Transverse colon (tissue), 4 donors: ENCODE measurements at regions not wholly inside any gene's neighbourhood (a gene's known extent, or its start where the extent isn't known, plus 50 kb on each side); places are given as distances from the start of the nearest gene placed in this dataset.

Source experiments
- DNase-seq: peaks from one replicate; pipeline ENCODE4 v3.0.0-alpha.2; 2019
- H3K27ac ChIP-seq, 4 donors: fragments of 200-600 bp; sonication (generic); 2 replicates each; pipeline ENCODE4 v1.5.1; 2016 to 2018; ENCODE audit warnings: inconsistent platforms in 4 of 4
- H3K27me3 ChIP-seq: fragments of 200-600 bp; sonication (generic); 2 replicates; pipeline ENCODE4 v1.5.1; 2017; ENCODE audit warnings: inconsistent platforms
- H3K36me3 ChIP-seq, 4 donors: fragments of 200-600 bp; sonication (generic); 2 replicates each; pipeline ENCODE4 v1.5.1; 2017 to 2019; ENCODE audit warnings: inconsistent platforms in 4 of 4
- H3K4me1 ChIP-seq, 4 donors: fragments of 200-600 bp; sonication (generic); 2 replicates each; pipeline ENCODE4 v1.5.1; 2017 to 2020; ENCODE audit warnings: inconsistent platforms in 4 of 4
- H3K4me3 ChIP-seq, 4 donors: fragments of 200-600 bp; sonication (generic); 1 replicate in 1 of 4; 2 replicates in 3 of 4; pipeline versions ENCODE4 v1.5.1 to v1.6.1; 2017 to 2019; ENCODE audit warnings: inconsistent platforms in 4 of 4
- H3K9me3 ChIP-seq, 2 donors: fragments of 200-600 bp; sonication (generic); 2 replicates each; pipeline ENCODE4 v1.5.1; 2017 to 2019; ENCODE audit warnings: inconsistent platforms in 2 of 2
- CTCF ChIP-seq, 5 experiments: fragments of 200-600 bp in 3 of 5; fragments of 450-650 bp in 2 of 5; sonication (generic) in 3 of 5; IDR thresholded peaks; 1 replicate in 2 of 5; 2 replicates in 3 of 5; pipeline ENCODE4 v1.5.1; 2016 to 2017; ENCODE audit warnings: antibody characterized with exemption in 5 of 5, inconsistent platforms in 3 of 5, mild to moderate bottlenecking in 2 of 5, moderate library complexity in 1 of 5
- EP300 ChIP-seq: sonication (generic); formaldehyde crosslinking; IDR thresholded peaks from one replicate; pipeline ENCODE4 v1.6.1; 2017; ENCODE audit warnings: antibody characterized with exemption, low read depth
- POLR2A ChIP-seq: fragments of 450-650 bp; IDR thresholded peaks from one replicate; pipeline ENCODE4 v1.6.1; 2016; ENCODE audit warnings: antibody characterized with exemption, mild to moderate bottlenecking, moderate library complexity
- POLR2AphosphoS5 ChIP-seq, 3 donors: sonication (generic); formaldehyde crosslinking; IDR thresholded peaks; one replicate each; pipeline ENCODE4 v1.6.1; 2016; ENCODE audit warnings: antibody characterized with exemption in 3 of 3
- WGBS, 2 donors: methylation state at CpG; one replicate each; pipeline ENCODE4 v1.1.5; 2018; ENCODE audit warnings: low coverage in 1 of 2; 5-methylcytosine and 5-hydroxymethylcytosine counted together
- in situ Hi-C, 4 donors: fragments of 200-750 bp; cut with MboI; loops; one replicate each; pipeline versions ENCODE4 v1.15.0 to v1.15.1; 2017; ENCODE audit warnings: low sequenced_read_pairs in 3 of 4, low pct_ligation_motif_present in 1 of 4, low pct_unique_long_range_greater_than_20kb in 1 of 4
- intact Hi-C: fragments of 100-400 bp; cut with DNase I; formaldehyde crosslinking; loops from one replicate; pipeline ENCODE4 v1.15.1; 2023; ENCODE audit warnings: low total_unique reads

GRCh38 chr12:43291516-43291915 is 260.5 kb downstream of the ADAMTS20 start:
- Histone ChIP-seq H3K4me3 (no peak overlapping the region), H3K27me3 (no peaks in the 10 kb centered on the region), H3K27ac (no peak overlapping the region), H3K4me1 (no peaks in the 10 kb centered on the region), H3K9me3 (no peaks in the 10 kb centered on the region), H3K36me3 (no peaks in the 10 kb centered on the region)
- intact Hi-C loops (no loop called here), in situ Hi-C loops (loop anchor here in 2 of 4 donors (25.0 kb wide), 1 partner anchor 804 kb away; no protein-coding TSS in a partner anchor)
- WGBS, 2 donors = 73 to 91% methylated on average over 3 of the region's 3 CpGs
- no peak for DNase-seq
- TF ChIP-seq CTCF (IDR thresholded peaks at IDR 0.05) = no peak
- TF ChIP-seq POLR2AphosphoS5 (IDR thresholded peaks at IDR 0.05) = no peak
- TF ChIP-seq POLR2A = no peak
- no peak for TF ChIP-seq EP300

GRCh38 chr12:43290836-43291235 is 261.2 kb downstream of the ADAMTS20 start:
- DNase-seq = no peak
- WGBS, 2 donors = 85 to 100% methylated on average over 2 of the region's 2 CpGs
- H3K36me3 ChIP-seq = no peaks in the 10 kb centered on the region
- in situ Hi-C loops = loop anchor here in 2 of 4 donors (25.0 kb wide), 1 partner anchor 804 kb away; no protein-coding TSS in a partner anchor
- no peaks in the 10 kb centered on the region for H3K27me3 ChIP-seq
- TF ChIP-seq EP300 (no peak), CTCF (IDR thresholded peaks at IDR 0.05) (no peak), POLR2A (no peak), POLR2AphosphoS5 (IDR thresholded peaks at IDR 0.05) (no peak)
- H3K9me3 ChIP-seq = no peaks in the 10 kb centered on the region
- H3K4me3 ChIP-seq = no peak overlapping the region
- H3K4me1 ChIP-seq = no peaks in the 10 kb centered on the region
- no peak overlapping the region for H3K27ac ChIP-seq
- intact Hi-C loops = no loop called here

GRCh38 chr12:43289426-43289801 is 262.6 kb downstream of the ADAMTS20 start:
- 49 to 57% methylated on average over 4 to 5 of the region's 5 CpGs for WGBS, 2 donors
- no peaks in the 10 kb centered on the region for H3K4me1 ChIP-seq
- intact Hi-C loops (no loop called here), in situ Hi-C loops (loop anchor here in 2 of 4 donors (25.0 kb wide), 1 partner anchor 802 kb away; no protein-coding TSS in a partner anchor)
- H3K4me3 ChIP-seq = no peak overlapping the region
- no peaks in the 10 kb centered on the region for H3K27me3 ChIP-seq
- no peaks in the 10 kb centered on the region for H3K9me3 ChIP-seq
- no peak for DNase-seq
- no peaks in the 10 kb centered on the region for H3K36me3 ChIP-seq
- TF ChIP-seq EP300 (no peak), POLR2A (no peak), POLR2AphosphoS5 (IDR thresholded peaks at IDR 0.05) (no peak), CTCF (IDR thresholded peaks at IDR 0.05) (no peak)
- H3K27ac ChIP-seq = no peak overlapping the region

- Histone ChIP-seq H3K9me3 (no peaks in the 10 kb centered on the region), H3K27me3 (no peaks in the 10 kb centered on the region), H3K4me1 (no peaks in the 10 kb centered on the region), H3K36me3 (no peaks in the 10 kb centered on the region), H3K4me3 (no peak overlapping the region), H3K27ac (no peak overlapping the region)
- in situ Hi-C loops = loop anchor here in 2 of 4 donors (25.0 kb wide), 1 partner anchor 802 kb away; no protein-coding TSS in a partner anchor
- no peak for TF ChIP-seq EP300
- no peak for TF ChIP-seq CTCF (IDR thresholded peaks at IDR 0.05)
- TF ChIP-seq POLR2A = no peak
- TF ChIP-seq POLR2AphosphoS5 (IDR thresholded peaks at IDR 0.05) = no peak
- intact Hi-C loops = no loop called here
- 50 to 57% methylated on average over 9 to 15 of the region's 15 CpGs for WGBS, 2 donors
- DNase-seq = no peak
These were observed 263.2 kb downstream of the ADAMTS20 start for GRCh38 chr12:43288671-43289425.
